CD14-positive monocyte (primary cell): ENCODE measurements at regions not wholly inside any gene's neighbourhood (a gene's known extent, or its start where the extent isn't known, plus 50 kb on each side); places are given as distances from the start of the nearest gene placed in this dataset.

Source experiments
- DNase-seq, 3 donors: peaks; one replicate each; pipeline ENCODE4 v3.0.0-alpha.2; 2011 to 2022
- H2AFZ ChIP-seq: 2 replicates; pipeline ENCODE4 v1.6.0; 2012; ENCODE audit warnings: mild to moderate bottlenecking, low read depth, low read length, inconsistent platforms; ENCODE audit not compliant: insufficient read depth, poor library complexity, severe bottlenecking
- H3K27ac ChIP-seq, 2 donors: 1 replicate in 1 of 2; 2 replicates in 1 of 2; pipeline ENCODE4 v1.5.1; 2012 to 2013; ENCODE audit warnings: low read length in 2 of 2, control low read depth in 1 of 2, inconsistent platforms in 1 of 2, low read depth in 1 of 2, mild to moderate bottlenecking in 1 of 2
- H3K27me3 ChIP-seq, 2 donors: one replicate each; pipeline versions ENCODE4 v1.6.0 to v1.6.1; 2011 to 2013; ENCODE audit warnings: low read length in 2 of 2; ENCODE audit not compliant: control insufficient read depth in 2 of 2, insufficient read depth in 2 of 2
- H3K36me3 ChIP-seq, 2 donors: replicated peaks in 1 of 2; 1 replicate in 1 of 2; 2 replicates in 1 of 2; pipeline versions ENCODE4 v1.5.1 to v1.6.1; 2012 to 2013; ENCODE audit warnings: low read length in 2 of 2, control low read depth in 1 of 2, inconsistent platforms in 1 of 2, mild to moderate bottlenecking in 1 of 2; ENCODE audit not compliant: insufficient read depth in 2 of 2, control insufficient read depth in 1 of 2
- H3K4me1 ChIP-seq, 2 donors: 1 replicate in 1 of 2; 2 replicates in 1 of 2; pipeline versions ENCODE4 v1.5.1 to v1.6.1; 2012 to 2013; ENCODE audit warnings: low read length in 2 of 2, control low read depth in 1 of 2, inconsistent platforms in 1 of 2, mild to moderate bottlenecking in 1 of 2, moderate library complexity in 1 of 2; ENCODE audit not compliant: insufficient read depth in 2 of 2, control insufficient read depth in 1 of 2
- H3K4me2 ChIP-seq: replicated peaks from 2 replicates; pipeline ENCODE3; 2012; ENCODE audit warnings: low read length, moderate library complexity, mild to moderate bottlenecking; ENCODE audit not compliant: poor library complexity, severe bottlenecking; ENCODE audit errors: extremely low read depth
- H3K4me3 ChIP-seq, 3 experiments: fragments of 200-600 bp in 1 of 3; sonication (generic) in 1 of 3; replicated peaks in 1 of 3; 1 replicate in 2 of 3; 2 replicates in 1 of 3; pipeline ENCODE4 v1.5.1; 2011 to 2013; ENCODE audit warnings: low read length in 3 of 3, mild to moderate bottlenecking in 3 of 3, control low read depth in 2 of 3, low read depth in 2 of 3, inconsistent platforms in 1 of 3, moderate library complexity in 1 of 3
- H3K79me2 ChIP-seq: 2 replicates; pipeline ENCODE4 v1.6.0; 2012; ENCODE audit warnings: mild to moderate bottlenecking, control low read depth, inconsistent platforms, low read length, moderate library complexity; ENCODE audit not compliant: insufficient read depth
- H3K9ac ChIP-seq: 2 replicates; pipeline ENCODE4 v1.6.0; 2017; ENCODE audit warnings: low read length, mild to moderate bottlenecking; ENCODE audit not compliant: insufficient read depth, poor library complexity, severe bottlenecking
- H3K9me3 ChIP-seq, 2 donors: replicated peaks in 1 of 2; 1 replicate in 1 of 2; 2 replicates in 1 of 2; pipeline versions ENCODE4 v1.5.1 to v1.6.1; 2012 to 2013; ENCODE audit warnings: low read length in 2 of 2, control low read depth in 1 of 2; ENCODE audit not compliant: control insufficient read depth in 1 of 2, insufficient read depth in 1 of 2
- H4K20me1 ChIP-seq: 2 replicates; pipeline ENCODE4 v1.6.0; 2012; ENCODE audit warnings: mild to moderate bottlenecking, low read length, control low read depth, moderate library complexity; ENCODE audit not compliant: insufficient read depth
- H3K27ac Mint-ChIP-seq, 7 donors: one replicate each; pipeline ENCODE4 v1.8.0; 2020; ENCODE audit warnings: mild to moderate bottlenecking in 7 of 7, mixed read lengths in 7 of 7, moderate library complexity in 6 of 7, inconsistent platforms in 2 of 7
- H3K27me3 Mint-ChIP-seq, 3 donors: one replicate each; pipeline ENCODE4 v1.8.0; 2021 to 2022; ENCODE audit warnings: low read depth in 3 of 3, mild to moderate bottlenecking in 3 of 3, mixed read lengths in 3 of 3, moderate library complexity in 3 of 3, inconsistent platforms in 1 of 3
- H3K36me3 Mint-ChIP-seq, 2 donors: one replicate each; pipeline ENCODE4 v1.8.0; 2020; ENCODE audit warnings: mixed read lengths in 2 of 2, inconsistent platforms in 1 of 2, mild to moderate bottlenecking in 1 of 2
- H3K4me1 Mint-ChIP-seq: one replicate; pipeline ENCODE4 v1.8.0; 2020; ENCODE audit warnings: mild to moderate bottlenecking, mixed read lengths
- H3K4me3 Mint-ChIP-seq, 2 donors: one replicate each; pipeline ENCODE4 v1.8.0; 2020; ENCODE audit warnings: mild to moderate bottlenecking in 2 of 2, mixed read lengths in 2 of 2, moderate library complexity in 1 of 2
- H3K9me3 Mint-ChIP-seq, 7 donors: one replicate each; pipeline ENCODE4 v1.8.0; 2020 to 2022; ENCODE audit warnings: mixed read lengths in 7 of 7, mild to moderate bottlenecking in 6 of 7, moderate library complexity in 6 of 7, inconsistent platforms in 2 of 7
- CTCF ChIP-seq: fragments of 200-600 bp; IDR thresholded peaks from one replicate; pipeline ENCODE4 v1.8.0; 2022; ENCODE audit warnings: antibody characterized with exemption, mild to moderate bottlenecking
- WGBS: methylation state at CpG from one replicate; pipeline ENCODE4 v1.1.5; 2013; ENCODE audit warnings: missing lambda C conversion rate; ENCODE audit not compliant: insufficient coverage; 5-methylcytosine and 5-hydroxymethylcytosine counted together
- intact Hi-C, 2 donors: fragments of 100-400 bp; cut with micrococcal nuclease; formaldehyde crosslinking; loops; one replicate each; pipeline versions ENCODE4 v1.15.0 to v1.15.1; 2023

- Histone ChIP-seq H3K9me3 (no peaks in the 10 kb centered on the region), H3K4me3 (no peak overlapping the region), H3K4me1 (no peaks in the 10 kb centered on the region), H3K4me2 (no peak overlapping the region), H3K27ac (no peak overlapping the region), H3K9ac (no peak overlapping the region), H2AFZ (no peak overlapping the region), H3K27me3 (no peaks in the 10 kb centered on the region), H4K20me1 (no peaks in the 10 kb centered on the region), H3K36me3 (no peaks in the 10 kb centered on the region), H3K79me2 (no peaks in the 10 kb centered on the region)
- peak in 1 of 3 donors; percentile 10 for DNase-seq
- intact Hi-C loops, result no loop called here
- H3K4me1 Mint-ChIP-seq, result no peaks in the 10 kb centered on the region
- no peak overlapping the region for H3K27ac Mint-ChIP-seq
- no peak overlapping the region for H3K4me3 Mint-ChIP-seq
- H3K9me3 Mint-ChIP-seq, result peaks cover 0 to 2% (median 0%) of the 10 kb centered on the region in 7 donors
- TF ChIP-seq CTCF, result no peak
- no peaks in the 10 kb centered on the region for H3K36me3 Mint-ChIP-seq
- WGBS, result no CpG with 5 or more reads among the region's 1 CpG
- no peaks in the 10 kb centered on the region for H3K27me3 Mint-ChIP-seq
Observed at GRCh38 chr1:172970186-172970585, 80.6 kb downstream of the TNFSF18 start.

- H3K9ac ChIP-seq, result no peak overlapping the region
- DNase-seq, result no peak
- H3K36me3 ChIP-seq, result no peaks in the 10 kb centered on the region
- Mint-ChIP-seq H3K27ac (no peak overlapping the region), H3K27me3 (no peaks in the 10 kb centered on the region), H3K36me3 (no peaks in the 10 kb centered on the region), H3K4me3 (no peak overlapping the region), H3K9me3 (peaks cover 0 to 2% (median 0%) of the 10 kb centered on the region in 7 donors), H3K4me1 (no peaks in the 10 kb centered on the region)
- no peaks in the 10 kb centered on the region for H3K4me1 ChIP-seq
- H3K4me2 ChIP-seq, result no peak overlapping the region
- TF ChIP-seq CTCF, result no peak
- H4K20me1 ChIP-seq, result no peaks in the 10 kb centered on the region
- intact Hi-C loops, result no loop called here
- H3K4me3 ChIP-seq, result no peak overlapping the region
- H2AFZ ChIP-seq, result no peak overlapping the region
- H3K79me2 ChIP-seq, result no peaks in the 10 kb centered on the region
- no peaks in the 10 kb centered on the region for H3K9me3 ChIP-seq
- no peak overlapping the region for H3K27ac ChIP-seq
- no peaks in the 10 kb centered on the region for H3K27me3 ChIP-seq
- 100% methylated on average over 1 of the region's 4 CpGs for WGBS
Observed at GRCh38 chr1:172971241-172971640, 79.5 kb downstream of the TNFSF18 start.
